A549 (cell line): ENCODE measurements at regions not wholly inside any gene's neighbourhood (a gene's known extent, or its start where the extent isn't known, plus 50 kb on each side); places are given as distances from the start of the nearest gene placed in this dataset.
"Not testable (repeated sequence)": the region's sequence is repeated elsewhere in the genome, so short reads cannot be mapped to it uniquely, and the experiment has no call there.

Source experiments
- ATAC-seq, 2 experiments: fragments of 200-7000 bp in 1 of 2; fragments of >200 bp in 1 of 2; cut with Nextera tagmentation in 1 of 2; cut with Tn5 transposase in 1 of 2; 3 replicates each; pipeline versions ENCODE4 v1.8.0 to v1.9.1; 2018 to 2020; ENCODE audit warnings: mild to moderate bottlenecking in 1 of 2, moderate library complexity in 1 of 2
- CTCF ChIA-PET: fragments of 300-600 bp; sonication (Branson Sonifier 250); formaldehyde crosslinking; extraction: SDS; loops from one replicate; lab custom pipeline; 2021; ENCODE audit warnings: antibody characterized with exemption, inconsistent platforms; lab: Yijun Ruan, JAX
- POLR2A ChIA-PET: fragments of 350-600 bp; formaldehyde crosslinking; extraction: SDS; loops from one replicate; lab custom pipeline; 2021; ENCODE audit warnings: antibody characterized with exemption, inconsistent platforms; lab: Yijun Ruan, JAX
- DNase-seq, 2 experiments: peaks; one replicate each; pipeline versions ENCODE4 v3.0.0 to v3.0.0-alpha.2; 2011 to 2016; ENCODE audit warnings: low read depth in 1 of 2, low spot score in 1 of 2
- FAIRE-seq: peaks from 2 replicates; lab custom pipeline; 2011; peaks lifted over from hg19 to GRCh38; lab: Jason Lieb, UNC
- H3K27ac ChIP-seq, 2 experiments: fragments of >200 bp; sonication (Bioruptor Twin); formaldehyde crosslinking; 3 replicates each; pipeline ENCODE4 v1.5.1; 2016 to 2017
- H3K4me1 ChIP-seq: fragments of >200 bp; sonication (Bioruptor Twin); formaldehyde crosslinking; 3 replicates; pipeline ENCODE4 v1.6.1; 2016
- H3K4me2 ChIP-seq: fragments of >200 bp; sonication (Bioruptor Twin); formaldehyde crosslinking; 3 replicates; pipeline ENCODE4 v1.6.1; 2016
- H3K4me3 ChIP-seq: fragments of >200 bp; sonication (Bioruptor Twin); formaldehyde crosslinking; 3 replicates; pipeline ENCODE4 v1.5.1; 2016
- H3K9me3 ChIP-seq: fragments of >200 bp; sonication (Bioruptor Twin); formaldehyde crosslinking; 3 replicates; pipeline ENCODE4 v1.6.1; 2016
- BHLHE40 ChIP-seq: IDR thresholded peaks from 2 replicates; pipeline ENCODE4 v1.6.1; 2012; ENCODE audit warnings: low read depth, low read length, inconsistent platforms
- CHD2 ChIP-seq: fragments of 150-350 bp; IDR thresholded peaks from 2 replicates; pipeline ENCODE4 v1.6.1; 2014; ENCODE audit warnings: low read length; ENCODE audit not compliant: partially characterized antibody
- CTCF ChIP-seq: fragments of >200 bp; sonication (Bioruptor Twin); formaldehyde crosslinking; IDR thresholded peaks from 3 replicates; pipeline ENCODE4 v1.5.1; 2016
- FOXS1 ChIP-seq: fragments of 250-450 bp; sonication (Bioruptor Pico); IDR thresholded peaks from 2 replicates; pipeline ENCODE4 v1.5.0; 2020; ENCODE audit warnings: mild to moderate bottlenecking, moderate library complexity
- HDAC2 ChIP-seq: fragments of 200-600 bp; sonication (generic); IDR thresholded peaks from 2 replicates; pipeline ENCODE4 v1.6.1; 2016
- HMGXB4 ChIP-seq: fragments of 250-450 bp; sonication (Bioruptor Pico); IDR thresholded peaks from 2 replicates; pipeline ENCODE4 v1.5.0; 2021; ENCODE audit warnings: mild to moderate bottlenecking, moderate library complexity, borderline replicate concordance
- MAFK ChIP-seq: fragments of 450-650 bp; IDR thresholded peaks from 2 replicates; pipeline ENCODE4 v1.6.1; 2014; ENCODE audit not compliant: partially characterized antibody
- MYC ChIP-seq: IDR thresholded peaks from 2 replicates; pipeline ENCODE4 v1.6.1; 2012; ENCODE audit warnings: mild to moderate bottlenecking, inconsistent platforms, low read length, improper control_type of control experiment, borderline replicate concordance
- NPAS2 ChIP-seq: fragments of 250-450 bp; sonication (Bioruptor Pico); IDR thresholded peaks from 2 replicates; pipeline ENCODE4 v1.8.0; 2022; ENCODE audit warnings: mild to moderate bottlenecking, moderate library complexity, borderline replicate concordance
- RCOR1 ChIP-seq: fragments of 150-350 bp; IDR thresholded peaks from 2 replicates; pipeline ENCODE4 v1.6.1; 2014; ENCODE audit warnings: antibody characterized with exemption, low read length, low read depth
- SMC3 ChIP-seq: fragments of >200 bp; sonication (Bioruptor Twin); formaldehyde crosslinking; IDR thresholded peaks from 3 replicates; pipeline ENCODE4 v1.6.1; 2018; ENCODE audit warnings: inconsistent platforms
- ZSCAN20 ChIP-seq: fragments of 250-450 bp; sonication (Bioruptor Pico); IDR thresholded peaks from 2 replicates; pipeline ENCODE4 v1.8.0; 2022; ENCODE audit warnings: mild to moderate bottlenecking, moderate library complexity
- WGBS: methylation state at CpG from one replicate; pipeline ENCODE4 v1.1.6; 2017; ENCODE audit errors: missing lambda C conversion rate; 5-methylcytosine and 5-hydroxymethylcytosine counted together
- TF ChIP-seq, protein P1 (sequence below): fragments of 250-450 bp; sonication (Bioruptor Pico); IDR thresholded peaks from 2 replicates; pipeline ENCODE4 v1.5.0; 2020; ENCODE audit warnings: low read depth, mild to moderate bottlenecking, moderate library complexity
- TF ChIP-seq, protein P2 (sequence below): IDR thresholded peaks from 2 replicates; pipeline ENCODE4 v1.6.1; 2012
- TF ChIP-seq, protein P3 (sequence below): fragments of 150-350 bp; IDR thresholded peaks from 2 replicates; pipeline ENCODE4 v1.6.1; 2014; ENCODE audit warnings: low read depth, mild to moderate bottlenecking, low read length
- TF ChIP-seq, protein P4 (sequence below): fragments of 450-650 bp; IDR thresholded peaks from 2 replicates; pipeline ENCODE4 v1.6.1; 2014; ENCODE audit warnings: antibody characterized with exemption

GRCh38 chr3:145313751-145314150, 847.2 kb downstream of the PLOD2 start (continued):
- no peak for TF ChIP-seq MAFK
- TF ChIP-seq CHD2: no peak

- CTCF ChIA-PET, DNase-seq, H3K9me3 ChIP-seq, ATAC-seq, POLR2A ChIA-PET, H3K4me1 ChIP-seq, H3K27ac ChIP-seq, FAIRE-seq, H3K4me2 ChIP-seq, H3K4me3 ChIP-seq: not testable (repeated sequence)
- WGBS: 19% methylated on average over 4 of the region's 4 CpGs
These were observed 844.7 kb downstream of the PLOD2 start for GRCh38 chr3:145316253-145316652.

DNA sequence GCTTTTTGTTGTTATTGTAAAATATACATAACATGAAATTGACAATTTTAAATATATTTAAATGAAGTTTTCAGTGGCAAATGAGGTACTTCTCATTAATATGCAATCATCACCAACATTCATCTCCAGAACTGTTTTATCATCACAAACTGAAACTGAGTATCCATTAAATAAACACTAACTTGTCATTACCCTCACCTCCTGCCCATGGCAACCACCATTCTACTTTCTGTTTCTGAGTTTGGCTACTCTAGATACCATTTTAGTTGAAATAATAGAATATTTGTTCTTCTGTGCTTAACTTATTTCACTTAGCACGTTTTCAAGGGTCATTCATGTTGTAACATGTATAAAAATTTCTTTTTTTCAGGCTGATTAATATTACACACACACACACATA, 834.3 kb downstream of the PLOD2 start:
- Histone ChIP-seq H3K4me3 (no peak overlapping the region), H3K9me3 (no peaks in the 10 kb centered on the region), H3K27ac (no peak overlapping the region), H3K4me1 (no peaks in the 10 kb centered on the region), H3K4me2 (no peak overlapping the region)
- DNase-seq (no peak), ATAC-seq (no peak), FAIRE-seq (no peak)
- POLR2A ChIA-PET: no interaction called here
- TF ChIP-seq, protein P1, sequence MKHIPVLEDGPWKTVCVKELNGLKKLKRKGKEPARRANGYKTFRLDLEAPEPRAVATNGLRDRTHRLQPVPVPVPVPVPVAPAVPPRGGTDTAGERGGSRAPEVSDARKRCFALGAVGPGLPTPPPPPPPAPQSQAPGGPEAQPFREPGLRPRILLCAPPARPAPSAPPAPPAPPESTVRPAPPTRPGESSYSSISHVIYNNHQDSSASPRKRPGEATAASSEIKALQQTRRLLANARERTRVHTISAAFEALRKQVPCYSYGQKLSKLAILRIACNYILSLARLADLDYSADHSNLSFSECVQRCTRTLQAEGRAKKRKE (CRISPR knock-in tag): no peak
- TF ChIP-seq MYC: no peak
- no peak for TF ChIP-seq BHLHE40
- TF ChIP-seq ZSCAN20 (CRISPR knock-in tag): no peak
- no peak for TF ChIP-seq SMC3
- TF ChIP-seq, protein P2, sequence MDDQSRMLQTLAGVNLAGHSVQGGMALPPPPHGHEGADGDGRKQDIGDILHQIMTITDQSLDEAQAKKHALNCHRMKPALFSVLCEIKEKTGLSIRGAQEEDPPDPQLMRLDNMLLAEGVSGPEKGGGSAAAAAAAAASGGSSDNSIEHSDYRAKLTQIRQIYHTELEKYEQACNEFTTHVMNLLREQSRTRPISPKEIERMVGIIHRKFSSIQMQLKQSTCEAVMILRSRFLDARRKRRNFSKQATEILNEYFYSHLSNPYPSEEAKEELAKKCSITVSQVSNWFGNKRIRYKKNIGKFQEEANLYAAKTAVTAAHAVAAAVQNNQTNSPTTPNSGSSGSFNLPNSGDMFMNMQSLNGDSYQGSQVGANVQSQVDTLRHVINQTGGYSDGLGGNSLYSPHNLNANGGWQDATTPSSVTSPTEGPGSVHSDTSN: no peak
- TF ChIP-seq, protein P3, sequence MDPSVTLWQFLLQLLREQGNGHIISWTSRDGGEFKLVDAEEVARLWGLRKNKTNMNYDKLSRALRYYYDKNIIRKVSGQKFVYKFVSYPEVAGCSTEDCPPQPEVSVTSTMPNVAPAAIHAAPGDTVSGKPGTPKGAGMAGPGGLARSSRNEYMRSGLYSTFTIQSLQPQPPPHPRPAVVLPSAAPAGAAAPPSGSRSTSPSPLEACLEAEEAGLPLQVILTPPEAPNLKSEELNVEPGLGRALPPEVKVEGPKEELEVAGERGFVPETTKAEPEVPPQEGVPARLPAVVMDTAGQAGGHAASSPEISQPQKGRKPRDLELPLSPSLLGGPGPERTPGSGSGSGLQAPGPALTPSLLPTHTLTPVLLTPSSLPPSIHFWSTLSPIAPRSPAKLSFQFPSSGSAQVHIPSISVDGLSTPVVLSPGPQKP: no peak
- TF ChIP-seq CTCF: no peak
- CTCF ChIA-PET: no interaction called here
- WGBS: 8% methylated on average over 1 of the region's 1 CpG

GRCh38 chr3:145333427-145333826, 827.6 kb downstream of the PLOD2 start:
- H3K4me3 ChIP-seq, DNase-seq, FAIRE-seq, ATAC-seq, H3K4me2 ChIP-seq, POLR2A ChIA-PET, CTCF ChIA-PET, H3K9me3 ChIP-seq, H3K27ac ChIP-seq, H3K4me1 ChIP-seq: not testable (repeated sequence)
- 83% methylated on average over 7 of the region's 31 CpGs for WGBS

- no peak for FAIRE-seq
- no peak overlapping the region for H3K4me2 ChIP-seq
- TF ChIP-seq, protein P4, sequence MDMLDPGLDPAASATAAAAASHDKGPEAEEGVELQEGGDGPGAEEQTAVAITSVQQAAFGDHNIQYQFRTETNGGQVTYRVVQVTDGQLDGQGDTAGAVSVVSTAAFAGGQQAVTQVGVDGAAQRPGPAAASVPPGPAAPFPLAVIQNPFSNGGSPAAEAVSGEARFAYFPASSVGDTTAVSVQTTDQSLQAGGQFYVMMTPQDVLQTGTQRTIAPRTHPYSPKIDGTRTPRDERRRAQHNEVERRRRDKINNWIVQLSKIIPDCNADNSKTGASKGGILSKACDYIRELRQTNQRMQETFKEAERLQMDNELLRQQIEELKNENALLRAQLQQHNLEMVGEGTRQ: no peak
- TF ChIP-seq HDAC2: no peak
- TF ChIP-seq MAFK: no peak
- TF ChIP-seq RCOR1: no peak
- TF ChIP-seq NPAS2 (CRISPR knock-in tag): no peak
- no peak for TF ChIP-seq HMGXB4
- no peak for TF ChIP-seq FOXS1 (CRISPR knock-in tag)
- no peak overlapping the region for H3K27ac ChIP-seq
- no peaks in the 10 kb centered on the region for H3K9me3 ChIP-seq
- CTCF ChIA-PET: no interaction called here
- WGBS: 52% methylated on average over 12 of the region's 13 CpGs
- POLR2A ChIA-PET: no interaction called here
- H3K4me1 ChIP-seq: no peaks in the 10 kb centered on the region
- ATAC-seq: no peak
- DNase-seq: no peak
- H3K4me3 ChIP-seq: no peak overlapping the region
These were observed 827.1 kb downstream of the PLOD2 start for GRCh38 chr3:145333931-145334330.
